ENCODE measurements at regions not wholly inside any gene's neighbourhood (a gene's known extent, or its start where the extent isn't known, plus 50 kb on each side); places are given as distances from the start of the nearest gene placed in this dataset.

GRCh38 chr14:98915625-98916024, 356.4 kb downstream of the BCL11B start:
- Histone ChIP-seq H2BK5ac (ENCODE audit: low read depth, low read length, poor library complexity, severe bottlenecking) (no peak overlapping the region), H2AK9ac (replicated peaks; ENCODE audit: low read depth, low read length, poor library complexity) (no peak overlapping the region), H3K79me1 (ENCODE audit: low read depth in 1 of 2, low read length in 2 of 2) (no peaks in the 10 kb centered on the region), H3K14ac (replicated peaks; ENCODE audit: low read depth, low read length) (no peak overlapping the region), H2BK20ac (ENCODE audit: low read depth, low read length) (no peak overlapping the region), H2BK15ac (ENCODE audit: low read depth, low read length) (no peak overlapping the region), H4K20me1 (ENCODE audit: insufficient read depth, low read length) (no peaks in the 10 kb centered on the region), H3K56ac (ENCODE audit: extremely low read depth, insufficient read depth, low read length) (no peak overlapping the region), H4K91ac (ENCODE audit: insufficient read depth, low read depth, low read length) (no peak overlapping the region), H4K8ac (ENCODE audit: low read depth in 2 of 2, low read length in 2 of 2) (no peak overlapping the region), H3K9me1 (ENCODE audit: insufficient read depth, low read length) (no peaks in the 10 kb centered on the region), H3K4me1 (ENCODE audit: control insufficient read depth, insufficient read depth, low read length) (no peaks in the 10 kb centered on the region), H3K18ac (ENCODE audit: low read depth, low read length) (no peak overlapping the region), H3K4me2 (ENCODE audit: low read depth, low read length) (no peak overlapping the region), H2BK120ac (ENCODE audit: low read depth, low read length) (no peak overlapping the region), H3K23ac (ENCODE audit: low read depth, low read length) (no peak overlapping the region), H3K9me3 (ENCODE audit: control insufficient read depth, insufficient read depth, low read length) (peaks cover 37% of the 10 kb centered on the region), H2AFZ (replicated peaks; ENCODE audit: low read length, poor library complexity) (no peak overlapping the region), H4K5ac (ENCODE audit: low read depth, low read length) (no peak overlapping the region), H3K4ac (ENCODE audit: low read depth, low read length) (no peak overlapping the region), H3K27me3 (ENCODE audit: control insufficient read depth, insufficient read depth, low read length) (no peaks in the 10 kb centered on the region), H3K36me3 (ENCODE audit: control insufficient read depth, insufficient read depth, low read length) (no peaks in the 10 kb centered on the region), H2AK5ac (ENCODE audit: low read depth, low read length) (no peak overlapping the region), H3K9ac (ENCODE audit: low read depth, low read length) (no peak overlapping the region), H3K4me3 (ENCODE audit: insufficient read depth, low read depth, low read length) (no peak overlapping the region), H3K27ac (ENCODE audit: insufficient read depth, low read length) (no peak overlapping the region)
- dilution Hi-C loops (cut with HindIII; ENCODE audit: low sequenced_read_pairs, unreplicated experiment), result no loop called here
- no CpG with 5 or more reads among the region's 3 CpGs for WGBS, 2 experiments (ENCODE audit: extremely low coverage in 2 of 2, insufficient read length in 1 of 2)
- CTCF ChIA-PET, result no interaction called here
- in situ Hi-C loops (cut with MboI; ENCODE audit: low sequenced_read_pairs), result no loop called here
- intact Hi-C loops (cut with micrococcal nuclease), result no loop called here
- TF ChIP-seq, protein P1, sequence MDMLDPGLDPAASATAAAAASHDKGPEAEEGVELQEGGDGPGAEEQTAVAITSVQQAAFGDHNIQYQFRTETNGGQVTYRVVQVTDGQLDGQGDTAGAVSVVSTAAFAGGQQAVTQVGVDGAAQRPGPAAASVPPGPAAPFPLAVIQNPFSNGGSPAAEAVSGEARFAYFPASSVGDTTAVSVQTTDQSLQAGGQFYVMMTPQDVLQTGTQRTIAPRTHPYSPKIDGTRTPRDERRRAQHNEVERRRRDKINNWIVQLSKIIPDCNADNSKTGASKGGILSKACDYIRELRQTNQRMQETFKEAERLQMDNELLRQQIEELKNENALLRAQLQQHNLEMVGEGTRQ (IDR thresholded peaks at IDR 0.05; ENCODE audit: low read depth, low read length), result no peak
- TF ChIP-seq BHLHE40 (IDR thresholded peaks at IDR 0.05; ENCODE audit: low read depth, low read length) (no peak), RFX5 (IDR thresholded peaks at IDR 0.05; ENCODE audit: low read depth, low read length) (no peak), CEBPB (IDR thresholded peaks at IDR 0.05; ENCODE audit: low read depth, low read length) (no peak), RAD21 (IDR thresholded peaks at IDR 0.05; ENCODE audit: low read length) (no peak)
- no TSS peak for BruUV-seq (replicated peaks)
- DNase-seq (no peak), ATAC-seq (ENCODE audit: low read depth) (no peak)
- POLR2A ChIA-PET (ENCODE audit: unreplicated experiment), result no interaction called here

Measured in IMR-90 (cell line).